ENCODE measurements at regions not wholly inside any gene's neighbourhood (a gene's known extent, or its start where the extent isn't known, plus 50 kb on each side); places are given as distances from the start of the nearest gene placed in this dataset.

DNA sequence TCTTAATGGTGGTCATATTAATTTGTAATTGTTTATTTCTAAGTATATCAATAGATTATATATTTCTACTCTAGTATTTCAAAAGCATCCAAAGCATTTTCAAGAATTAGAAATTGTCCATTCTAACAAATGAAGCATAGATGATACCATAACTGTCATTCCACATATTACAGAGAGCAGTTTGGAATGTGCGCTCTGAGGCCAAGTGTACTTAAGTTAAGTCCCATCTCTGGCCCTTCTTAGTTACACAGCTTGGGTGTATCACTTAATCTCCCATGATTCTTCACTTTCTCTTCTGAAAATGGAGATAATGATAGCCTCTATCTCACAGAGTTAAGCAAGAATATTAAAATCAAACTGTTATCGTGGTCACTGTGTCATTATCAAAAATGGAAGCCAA is 281.1 kb downstream of the MRPL39 start:
- no peak for TF ChIP-seq SUZ12 (IDR thresholded peaks at IDR 0.05; ENCODE audit: low read length)
- TF ChIP-seq JUND (IDR thresholded peaks at IDR 0.05; ENCODE audit: low read length), result no peak
- no peak for TF ChIP-seq CTCF (IDR thresholded peaks at IDR 0.05; ENCODE audit: control extremely low read depth in 1 of 3, insufficient read depth in 1 of 3, low read depth in 1 of 3, low read length in 3 of 3)
- no peak for TF ChIP-seq BACH1 (IDR thresholded peaks at IDR 0.05; ENCODE audit: low read length)
- TF ChIP-seq POLR2A (IDR thresholded peaks at IDR 0.05; ENCODE audit: control extremely low read depth in 1 of 2, low read depth in 2 of 2, low read length in 2 of 2), result no peak
- TF ChIP-seq RAD21 (IDR thresholded peaks at IDR 0.05 in 1 of 2, conservative IDR thresholded peaks at IDR 0.05 in 1 of 2; ENCODE audit: low read depth in 2 of 2, low read length in 2 of 2), result no peak
- no peak for TF ChIP-seq RNF2 (IDR thresholded peaks at IDR 0.05; ENCODE audit: borderline replicate concordance, low read depth, low read length, missing control alignments, poor library complexity, severe bottlenecking)
- no peak for TF ChIP-seq SIX5 (IDR thresholded peaks at IDR 0.05; ENCODE audit: low read depth, low read length)
- no peak for TF ChIP-seq TAF1 (IDR thresholded peaks at IDR 0.05; ENCODE audit: low read depth, low read length)
- TF ChIP-seq YY1 (IDR thresholded peaks at IDR 0.05; ENCODE audit: low read depth, low read length), result no peak
- TF ChIP-seq PHF8 (conservative IDR thresholded peaks at IDR 0.05; ENCODE audit: low read depth, low read length), result no peak
- no peak for TF ChIP-seq EZH2 (IDR thresholded peaks at IDR 0.05; ENCODE audit: low read depth, low read length, severe bottlenecking)
- no peak for TF ChIP-seq KDM1A (IDR thresholded peaks at IDR 0.05; ENCODE audit: borderline replicate concordance, low read length)
- TF ChIP-seq EP300 (IDR thresholded peaks at IDR 0.05; ENCODE audit: borderline replicate concordance in 1 of 2, low read depth in 2 of 2, low read length in 2 of 2), result no peak
